Sigmoid colon (tissue), 6 donors: ENCODE measurements at regions not wholly inside any gene's neighbourhood (a gene's known extent, or its start where the extent isn't known, plus 50 kb on each side); places are given as distances from the start of the nearest gene placed in this dataset.

Source experiments
- DNase-seq: peaks from one replicate; pipeline ENCODE4 v3.0.0-alpha.2; 2019
- H3K27ac ChIP-seq, 4 donors: fragments of 200-600 bp; sonication (generic); one replicate each; pipeline ENCODE4 v1.5.1; 2016 to 2019; ENCODE audit warnings: mild to moderate bottlenecking in 1 of 4
- H3K27me3 ChIP-seq, 3 donors: fragments of 200-600 bp; sonication (generic); one replicate each; pipeline ENCODE4 v1.5.1; 2019; ENCODE audit warnings: mild to moderate bottlenecking in 1 of 3
- H3K36me3 ChIP-seq, 4 donors: fragments of 200-600 bp; sonication (generic); one replicate each; pipeline ENCODE4 v1.5.1; 2016 to 2019
- H3K4me1 ChIP-seq, 4 donors: fragments of 200-600 bp; sonication (generic); one replicate each; pipeline ENCODE4 v1.5.1; 2017 to 2019
- H3K4me3 ChIP-seq, 4 donors: fragments of 200-600 bp; sonication (generic); one replicate each; pipeline ENCODE4 v1.5.1; 2017 to 2019; ENCODE audit warnings: mild to moderate bottlenecking in 2 of 4, moderate library complexity in 1 of 4
- H3K9me3 ChIP-seq, 4 donors: fragments of 200-600 bp in 3 of 4; sonication (generic) in 3 of 4; one replicate each; pipeline versions ENCODE4 v1.5.1 to v1.6.1; 2013 to 2019
- EP300 ChIP-seq, 4 donors: sonication (generic); formaldehyde crosslinking; IDR thresholded peaks; one replicate each; pipeline ENCODE4 v1.6.1; 2017; ENCODE audit warnings: antibody characterized with exemption in 4 of 4
- POLR2A ChIP-seq, 2 donors: fragments of 450-650 bp; IDR thresholded peaks; one replicate each; pipeline ENCODE4 v1.6.1; 2016; ENCODE audit warnings: antibody characterized with exemption in 2 of 2, mild to moderate bottlenecking in 2 of 2, moderate library complexity in 2 of 2
- POLR2AphosphoS5 ChIP-seq, 4 donors: sonication (generic); formaldehyde crosslinking; IDR thresholded peaks; one replicate each; pipeline ENCODE4 v1.6.1; 2017; ENCODE audit warnings: antibody characterized with exemption in 4 of 4
- WGBS, 2 donors: extraction: QIAGEN DNeasy Blood & Tissue Kit; methylation state at CpG; one replicate each; pipeline ENCODE4 v1.1.7; 2013; 5-methylcytosine and 5-hydroxymethylcytosine counted together
- intact Hi-C: fragments of 100-400 bp; cut with DNase I; formaldehyde crosslinking; loops from one replicate; pipeline ENCODE4 v1.15.1; 2023
- TF ChIP-seq, protein P1 (sequence below), 4 experiments: fragments of 450-650 bp in 3 of 4; fragments of 200-600 bp in 1 of 4; IDR thresholded peaks; one replicate each; pipeline ENCODE4 v1.5.1; 2016 to 2019; ENCODE audit warnings: antibody characterized with exemption in 4 of 4, mild to moderate bottlenecking in 3 of 4, moderate library complexity in 2 of 4
- donor health status: healthy with polysubstance abuse.
- donor health status: healthy.

DNA sequence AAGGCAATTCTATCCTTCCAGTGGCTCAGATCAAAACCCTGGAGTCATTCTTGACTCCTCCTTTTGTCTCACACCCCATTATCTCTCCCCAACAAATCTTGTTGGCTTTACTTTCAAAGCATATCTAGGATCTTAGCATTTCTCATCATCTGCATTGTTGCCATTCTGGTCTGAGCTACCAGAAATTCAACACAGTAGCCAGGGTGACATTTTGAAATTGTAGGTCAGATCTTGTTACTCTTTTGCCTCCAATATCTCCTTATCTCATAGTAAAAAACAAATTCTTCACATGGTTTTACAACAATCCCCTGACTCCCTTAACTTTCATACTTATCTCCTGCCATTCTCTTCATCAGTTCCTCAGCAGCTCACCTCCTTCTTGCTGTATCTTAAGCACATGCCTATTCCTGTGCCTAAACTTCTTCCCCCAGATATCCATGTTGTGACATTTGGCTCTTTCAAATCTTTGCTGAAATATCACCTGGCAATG lies 115.8 kb downstream of the KLF5 start:
- no peak for TF ChIP-seq POLR2A (IDR thresholded peaks at IDR 0.05)
- TF ChIP-seq, protein P1, sequence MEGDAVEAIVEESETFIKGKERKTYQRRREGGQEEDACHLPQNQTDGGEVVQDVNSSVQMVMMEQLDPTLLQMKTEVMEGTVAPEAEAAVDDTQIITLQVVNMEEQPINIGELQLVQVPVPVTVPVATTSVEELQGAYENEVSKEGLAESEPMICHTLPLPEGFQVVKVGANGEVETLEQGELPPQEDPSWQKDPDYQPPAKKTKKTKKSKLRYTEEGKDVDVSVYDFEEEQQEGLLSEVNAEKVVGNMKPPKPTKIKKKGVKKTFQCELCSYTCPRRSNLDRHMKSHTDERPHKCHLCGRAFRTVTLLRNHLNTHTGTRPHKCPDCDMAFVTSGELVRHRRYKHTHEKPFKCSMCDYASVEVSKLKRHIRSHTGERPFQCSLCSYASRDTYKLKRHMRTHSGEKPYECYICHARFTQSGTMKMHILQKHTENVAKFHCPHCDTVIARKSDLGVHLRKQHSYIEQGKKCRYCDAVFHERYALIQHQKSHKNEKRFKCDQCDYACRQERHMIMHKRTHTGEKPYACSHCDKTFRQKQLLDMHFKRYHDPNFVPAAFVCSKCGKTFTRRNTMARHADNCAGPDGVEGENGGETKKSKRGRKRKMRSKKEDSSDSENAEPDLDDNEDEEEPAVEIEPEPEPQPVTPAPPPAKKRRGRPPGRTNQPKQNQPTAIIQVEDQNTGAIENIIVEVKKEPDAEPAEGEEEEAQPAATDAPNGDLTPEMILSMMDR (IDR thresholded peaks at IDR 0.05), result no peak
- no peak for TF ChIP-seq EP300 (IDR thresholded peaks at IDR 0.05)
- TF ChIP-seq POLR2AphosphoS5 (IDR thresholded peaks at IDR 0.05), result no peak
- no peaks in the 10 kb centered on the region for H3K27me3 ChIP-seq
- no peaks in the 10 kb centered on the region for H3K9me3 ChIP-seq
- H3K4me1 ChIP-seq, result no peaks in the 10 kb centered on the region
- no peaks in the 10 kb centered on the region for H3K36me3 ChIP-seq
- H3K4me3 ChIP-seq, result no peak overlapping the region
- DNase-seq, result no peak
- no peak overlapping the region for H3K27ac ChIP-seq
- intact Hi-C loops, result no loop called here

DNA sequence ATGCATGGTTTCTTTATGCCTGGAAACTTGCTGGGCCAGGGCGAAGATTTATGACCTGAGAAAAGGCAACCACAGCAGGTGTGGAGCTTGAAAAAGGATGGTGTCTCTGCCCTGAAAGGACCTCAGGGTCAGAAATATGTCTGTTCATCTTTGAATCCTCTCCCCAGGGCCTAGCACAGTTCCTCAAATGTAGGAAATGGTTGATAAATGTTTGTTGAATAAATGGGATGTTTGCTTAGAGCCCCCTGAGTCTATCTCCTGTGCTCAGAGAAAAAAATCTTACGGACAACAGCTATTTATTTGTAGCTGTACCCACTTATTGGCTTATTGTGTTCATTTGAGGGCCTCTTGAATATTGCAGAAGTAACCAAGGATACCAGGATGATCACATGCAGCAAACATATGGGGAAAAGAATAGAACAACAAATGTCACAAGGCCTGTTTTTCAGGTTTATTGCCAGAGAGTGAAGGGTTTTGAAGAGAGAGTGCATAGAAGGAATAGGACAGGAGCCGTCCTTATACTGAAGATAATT lies 114.5 kb downstream of the KLF5 start:
- TF ChIP-seq POLR2AphosphoS5 (IDR thresholded peaks at IDR 0.05) (no peak), POLR2A (IDR thresholded peaks at IDR 0.05) (no peak), EP300 (IDR thresholded peaks at IDR 0.05) (no peak)
- TF ChIP-seq, protein P1 (IDR thresholded peaks at IDR 0.05), result no peak
- Histone ChIP-seq H3K36me3 (no peaks in the 10 kb centered on the region), H3K27me3 (no peaks in the 10 kb centered on the region), H3K4me3 (no peak overlapping the region), H3K27ac (no peak overlapping the region), H3K4me1 (no peaks in the 10 kb centered on the region), H3K9me3 (no peaks in the 10 kb centered on the region)
- intact Hi-C loops, result no loop called here
- 37 to 67% methylated on average over 3 of the region's 3 CpGs for WGBS, 2 donors
- no peak for DNase-seq

DNA sequence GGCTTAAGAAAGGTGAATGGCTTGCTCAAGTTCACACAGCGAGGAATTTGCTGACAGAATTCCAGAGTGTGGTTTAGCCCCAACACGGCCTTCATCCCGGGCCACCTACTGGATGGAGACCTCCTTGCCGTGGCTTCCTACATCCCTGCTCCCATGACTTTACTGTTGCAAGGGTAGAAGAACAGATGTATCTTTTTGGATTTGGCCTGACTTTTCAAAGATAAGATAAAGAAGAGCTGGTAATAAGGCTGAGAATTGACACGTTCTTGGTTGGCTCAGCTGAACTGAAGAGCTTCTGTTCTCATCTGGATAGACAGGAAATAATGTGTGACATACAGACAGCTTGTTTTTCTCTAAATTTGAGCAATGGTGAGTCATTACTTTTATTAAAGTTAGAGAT lies 113.1 kb downstream of the KLF5 start:
- WGBS, 2 donors, result 29 to 71% methylated on average over 5 of the region's 5 CpGs
- Histone ChIP-seq H3K27ac (no peak overlapping the region), H3K9me3 (no peaks in the 10 kb centered on the region), H3K4me3 (no peak overlapping the region), H3K4me1 (no peaks in the 10 kb centered on the region), H3K36me3 (no peaks in the 10 kb centered on the region), H3K27me3 (no peaks in the 10 kb centered on the region)
- DNase-seq, result no peak
- intact Hi-C loops, result no loop called here
- TF ChIP-seq POLR2AphosphoS5 (IDR thresholded peaks at IDR 0.05), result no peak
- no peak for TF ChIP-seq POLR2A (IDR thresholded peaks at IDR 0.05)
- no peak for TF ChIP-seq EP300 (IDR thresholded peaks at IDR 0.05)
- TF ChIP-seq, protein P1 (IDR thresholded peaks at IDR 0.05), result no peak

DNA sequence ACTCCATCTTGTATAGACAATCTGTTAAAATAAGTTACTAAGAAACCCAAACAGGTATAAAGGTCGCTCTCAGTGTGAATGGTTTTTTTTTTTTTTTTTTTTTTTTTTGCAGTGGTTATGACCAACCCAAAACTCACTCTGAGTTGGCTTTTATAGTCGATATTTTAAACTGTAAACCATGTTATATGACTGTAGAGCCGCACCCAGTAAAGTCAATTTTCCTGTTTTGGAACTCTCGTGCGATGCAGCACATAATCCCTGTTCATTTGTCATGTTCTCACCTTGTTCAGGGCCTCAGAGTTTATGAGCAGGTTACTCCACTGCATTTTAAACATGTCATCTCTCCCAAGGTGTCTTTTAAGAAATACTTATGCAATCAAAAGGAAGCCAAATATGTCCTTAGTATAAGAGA lies 112.5 kb downstream of the KLF5 start:
- DNase-seq, result no peak
- Histone ChIP-seq H3K4me1 (no peaks in the 10 kb centered on the region), H3K4me3 (no peak overlapping the region), H3K27me3 (no peaks in the 10 kb centered on the region), H3K9me3 (no peaks in the 10 kb centered on the region), H3K27ac (no peak overlapping the region), H3K36me3 (no peaks in the 10 kb centered on the region)
- intact Hi-C loops, result no loop called here
- 19 to 70% methylated on average over 5 of the region's 5 CpGs for WGBS, 2 donors
- TF ChIP-seq POLR2A (IDR thresholded peaks at IDR 0.05) (no peak), POLR2AphosphoS5 (IDR thresholded peaks at IDR 0.05) (no peak), EP300 (IDR thresholded peaks at IDR 0.05) (no peak)
- TF ChIP-seq, protein P1 (IDR thresholded peaks at IDR 0.05), result no peak

DNA sequence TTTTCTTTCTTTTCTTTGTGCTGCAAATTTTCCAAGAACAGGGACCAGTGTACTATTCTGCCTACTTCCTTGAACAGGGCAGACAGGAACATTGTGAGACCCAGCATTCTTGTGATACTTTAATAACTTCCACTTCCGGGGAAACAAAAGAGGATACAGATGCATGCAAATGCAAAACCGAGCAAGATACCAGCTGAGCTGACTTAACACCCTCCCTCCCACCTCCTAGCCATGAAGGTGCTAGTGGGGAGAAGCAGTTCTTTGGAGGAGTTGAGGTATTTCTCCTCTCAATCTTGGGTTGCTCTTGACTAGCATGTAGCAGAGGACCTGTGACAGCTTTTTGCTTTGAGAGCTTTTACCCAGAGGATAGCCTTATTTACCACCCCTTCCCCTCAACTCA lies 111.2 kb downstream of the KLF5 start:
- intact Hi-C loops, result no loop called here
- Histone ChIP-seq H3K27ac (no peak overlapping the region), H3K36me3 (no peaks in the 10 kb centered on the region), H3K4me3 (no peak overlapping the region), H3K4me1 (no peaks in the 10 kb centered on the region), H3K9me3 (no peaks in the 10 kb centered on the region), H3K27me3 (no peaks in the 10 kb centered on the region)
- no peak for TF ChIP-seq POLR2AphosphoS5 (IDR thresholded peaks at IDR 0.05)
- DNase-seq, result no peak
- 1 to 25% methylated on average over 2 of the region's 2 CpGs for WGBS, 2 donors
